SU-DHL-6 (cell line): ENCODE measurements at regions not wholly inside any gene's neighbourhood (a gene's known extent, or its start where the extent isn't known, plus 50 kb on each side); places are given as distances from the start of the nearest gene placed in this dataset.

Source experiments
- EZH2phosphoT487 ChIP-seq: fragments of 200-600 bp; sonication (generic), shearing (Covaris generic); conservative IDR thresholded peaks from 2 replicates; pipeline ENCODE4 v1.6.1; 2018; ENCODE audit warnings: mild to moderate bottlenecking, antibody characterized with exemption, low read length, moderate library complexity, mixed read lengths
- TF ChIP-seq, protein P1 (sequence below): fragments of 200-600 bp; sonication (generic); IDR thresholded peaks from one replicate; pipeline ENCODE4 v1.5.1; 2017; ENCODE audit warnings: antibody characterized with exemption, mild to moderate bottlenecking, low read length, moderate library complexity; ENCODE audit not compliant: insufficient read depth, poor library complexity, severe bottlenecking

DNA sequence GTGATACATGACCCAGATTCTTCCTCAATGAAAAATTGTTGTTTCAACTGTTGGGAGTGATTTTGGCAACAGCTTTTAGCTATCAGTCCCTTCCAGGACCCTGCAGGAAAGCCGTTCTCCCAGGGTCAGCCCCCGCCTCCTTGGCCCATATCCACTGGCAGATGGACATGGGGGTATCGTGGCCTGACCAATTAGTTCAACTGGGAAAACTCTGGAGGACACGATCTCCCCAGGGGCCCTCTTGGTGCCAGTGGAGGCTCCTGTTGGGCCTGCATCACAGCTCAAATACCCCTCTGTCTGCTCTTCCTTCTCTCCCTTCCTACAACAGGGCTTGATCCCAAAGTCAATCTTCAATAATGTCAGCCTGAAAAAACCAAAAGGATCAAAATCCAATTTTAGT is 272.5 kb upstream of the B3GAT1 start:
- TF ChIP-seq, protein P1, sequence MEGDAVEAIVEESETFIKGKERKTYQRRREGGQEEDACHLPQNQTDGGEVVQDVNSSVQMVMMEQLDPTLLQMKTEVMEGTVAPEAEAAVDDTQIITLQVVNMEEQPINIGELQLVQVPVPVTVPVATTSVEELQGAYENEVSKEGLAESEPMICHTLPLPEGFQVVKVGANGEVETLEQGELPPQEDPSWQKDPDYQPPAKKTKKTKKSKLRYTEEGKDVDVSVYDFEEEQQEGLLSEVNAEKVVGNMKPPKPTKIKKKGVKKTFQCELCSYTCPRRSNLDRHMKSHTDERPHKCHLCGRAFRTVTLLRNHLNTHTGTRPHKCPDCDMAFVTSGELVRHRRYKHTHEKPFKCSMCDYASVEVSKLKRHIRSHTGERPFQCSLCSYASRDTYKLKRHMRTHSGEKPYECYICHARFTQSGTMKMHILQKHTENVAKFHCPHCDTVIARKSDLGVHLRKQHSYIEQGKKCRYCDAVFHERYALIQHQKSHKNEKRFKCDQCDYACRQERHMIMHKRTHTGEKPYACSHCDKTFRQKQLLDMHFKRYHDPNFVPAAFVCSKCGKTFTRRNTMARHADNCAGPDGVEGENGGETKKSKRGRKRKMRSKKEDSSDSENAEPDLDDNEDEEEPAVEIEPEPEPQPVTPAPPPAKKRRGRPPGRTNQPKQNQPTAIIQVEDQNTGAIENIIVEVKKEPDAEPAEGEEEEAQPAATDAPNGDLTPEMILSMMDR, result no peak
- no peak for TF ChIP-seq EZH2phosphoT487
